Lung (tissue), 11 donors: ENCODE measurements at regions not wholly inside any gene's neighbourhood (a gene's known extent, or its start where the extent isn't known, plus 50 kb on each side); places are given as distances from the start of the nearest gene placed in this dataset.

Experiments used
- ATAC-seq: fragments of 200-7000 bp; cut with Tn5 transposase; one replicate; pipeline ENCODE4 v1.9.1; 2020; ENCODE audit warnings: moderate number of reproducible peaks; ENCODE audit not compliant: insufficient read depth, low FRiP score
- DNase-seq, 3 donors: peaks; one replicate each; pipeline ENCODE4 v3.0.0-alpha.2; 2013 to 2017
- H3K27ac ChIP-seq, 2 donors: one replicate each; pipeline ENCODE4 v1.5.1; 2013; ENCODE audit warnings: mild to moderate bottlenecking in 2 of 2, moderate library complexity in 2 of 2, control low read depth in 1 of 2, inconsistent platforms in 1 of 2, low read depth in 1 of 2, low read length in 1 of 2
- H3K27me3 ChIP-seq, 3 donors: one replicate each; pipeline ENCODE4 v1.5.1; 2013; ENCODE audit warnings: low read length in 2 of 3; ENCODE audit not compliant: control insufficient read depth in 3 of 3, insufficient read depth in 3 of 3
- H3K36me3 ChIP-seq, 4 donors: one replicate each; pipeline ENCODE4 v1.5.1; 2013; ENCODE audit warnings: low read length in 4 of 4, mild to moderate bottlenecking in 1 of 4, moderate library complexity in 1 of 4; ENCODE audit not compliant: control insufficient read depth in 4 of 4, insufficient read depth in 4 of 4
- H3K4me1 ChIP-seq, 5 donors: one replicate each; pipeline ENCODE4 v1.5.1; 2013; ENCODE audit warnings: low read length in 5 of 5, mild to moderate bottlenecking in 2 of 5, moderate library complexity in 1 of 5; ENCODE audit not compliant: control insufficient read depth in 5 of 5, insufficient read depth in 5 of 5
- H3K4me3 ChIP-seq: one replicate; pipeline ENCODE4 v1.5.1; 2013; ENCODE audit warnings: mild to moderate bottlenecking, control low read depth, moderate library complexity
- H3K9ac ChIP-seq, 2 donors: one replicate each; pipeline ENCODE4 v1.5.1; 2013; ENCODE audit warnings: low read length in 2 of 2, control low read depth in 1 of 2; ENCODE audit not compliant: insufficient read depth in 1 of 2
- H3K9me3 ChIP-seq, 4 donors: one replicate each; pipeline ENCODE4 v1.5.1; 2013; ENCODE audit warnings: low read length in 3 of 4, mild to moderate bottlenecking in 1 of 4, moderate library complexity in 1 of 4; ENCODE audit not compliant: control insufficient read depth in 4 of 4, insufficient read depth in 3 of 4
- WGBS, 2 donors: extraction: QIAGEN DNeasy Blood & Tissue Kit; methylation state at CpG; one replicate each; pipeline ENCODE4 v1.1.7; 2013; 5-methylcytosine and 5-hydroxymethylcytosine counted together
- TF ChIP-seq, protein P1 (sequence below): IDR thresholded peaks from 2 replicates; pipeline ENCODE4 v1.5.1; 2012; ENCODE audit warnings: mild to moderate bottlenecking; ENCODE audit errors: control extremely low read depth, extremely low read depth
- donor health status: control.
- donor health status: control.
- donor health status: Bipolar disorder and iron deficiency.
- donor health status: healthy.
- donor health status: DM: yes; HTN: yes; CAD: no.

DNA sequence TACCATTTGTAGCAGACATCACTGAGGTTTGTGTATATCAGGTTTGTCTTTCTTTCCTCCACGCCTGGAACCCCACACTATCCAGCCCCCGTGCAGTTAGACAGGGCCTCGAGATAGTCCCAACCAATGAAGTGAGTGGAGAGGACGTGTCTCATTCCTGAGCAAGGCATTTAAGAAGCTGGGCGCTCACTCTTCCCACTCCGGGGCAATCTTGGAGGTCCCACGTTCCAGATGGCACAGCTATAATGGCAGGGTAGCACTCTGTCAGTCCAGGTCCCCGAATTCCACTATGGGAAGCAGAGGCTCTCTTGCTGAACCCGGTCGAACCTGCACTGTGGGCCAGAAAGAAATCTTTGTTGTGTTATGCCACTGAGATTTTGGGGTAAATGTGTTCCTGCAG, 57.3 kb upstream of the CSF3R start:
- Histone ChIP-seq H3K27me3 (peaks cover 2 to 4% (median 3%) of the 10 kb centered on the region in 3 donors), H3K36me3 (no peaks in the 10 kb centered on the region), H3K27ac (no peak overlapping the region), H3K4me1 (no peaks in the 10 kb centered on the region), H3K9me3 (no peaks in the 10 kb centered on the region), H3K9ac (no peak overlapping the region), H3K4me3 (no peak overlapping the region)
- DNase-seq (peak in 1 of 3 donors; percentile 3), ATAC-seq (no peak)
- 82 to 87% methylated on average over 10 of the region's 10 CpGs for WGBS, 2 donors
- TF ChIP-seq, protein P1, sequence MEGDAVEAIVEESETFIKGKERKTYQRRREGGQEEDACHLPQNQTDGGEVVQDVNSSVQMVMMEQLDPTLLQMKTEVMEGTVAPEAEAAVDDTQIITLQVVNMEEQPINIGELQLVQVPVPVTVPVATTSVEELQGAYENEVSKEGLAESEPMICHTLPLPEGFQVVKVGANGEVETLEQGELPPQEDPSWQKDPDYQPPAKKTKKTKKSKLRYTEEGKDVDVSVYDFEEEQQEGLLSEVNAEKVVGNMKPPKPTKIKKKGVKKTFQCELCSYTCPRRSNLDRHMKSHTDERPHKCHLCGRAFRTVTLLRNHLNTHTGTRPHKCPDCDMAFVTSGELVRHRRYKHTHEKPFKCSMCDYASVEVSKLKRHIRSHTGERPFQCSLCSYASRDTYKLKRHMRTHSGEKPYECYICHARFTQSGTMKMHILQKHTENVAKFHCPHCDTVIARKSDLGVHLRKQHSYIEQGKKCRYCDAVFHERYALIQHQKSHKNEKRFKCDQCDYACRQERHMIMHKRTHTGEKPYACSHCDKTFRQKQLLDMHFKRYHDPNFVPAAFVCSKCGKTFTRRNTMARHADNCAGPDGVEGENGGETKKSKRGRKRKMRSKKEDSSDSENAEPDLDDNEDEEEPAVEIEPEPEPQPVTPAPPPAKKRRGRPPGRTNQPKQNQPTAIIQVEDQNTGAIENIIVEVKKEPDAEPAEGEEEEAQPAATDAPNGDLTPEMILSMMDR = no peak

DNA sequence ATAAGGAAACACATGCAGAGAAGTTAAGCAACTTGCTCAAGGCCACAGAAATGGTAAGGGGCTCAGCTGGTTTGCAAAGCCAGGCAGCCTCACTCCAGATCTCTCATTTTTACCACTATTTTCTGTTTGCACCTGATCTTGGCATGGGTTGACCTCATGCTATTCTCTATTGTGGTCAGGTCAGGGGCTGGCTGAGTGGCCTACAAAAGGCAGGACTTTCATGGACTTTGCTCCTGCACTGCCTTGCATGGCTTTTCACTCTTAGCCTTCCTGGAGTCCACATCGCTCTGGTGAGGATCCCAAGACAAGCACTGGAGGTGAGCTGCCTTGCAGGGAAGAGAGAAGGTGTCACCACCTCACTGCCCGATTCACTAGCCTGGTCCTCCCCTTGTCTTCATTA, 56.8 kb upstream of the CSF3R start:
- no peak overlapping the region for H3K9ac ChIP-seq
- H3K4me3 ChIP-seq = no peak overlapping the region
- no peaks in the 10 kb centered on the region for H3K9me3 ChIP-seq
- H3K4me1 ChIP-seq = no peaks in the 10 kb centered on the region
- TF ChIP-seq, protein P1 = no peak
- no peaks in the 10 kb centered on the region for H3K36me3 ChIP-seq
- H3K27ac ChIP-seq = no peak overlapping the region
- peaks cover 2 to 4% (median 3%) of the 10 kb centered on the region in 3 donors for H3K27me3 ChIP-seq
- ATAC-seq (no peak), DNase-seq (no peak)
- 88 to 93% methylated on average over 2 of the region's 2 CpGs for whole genome bisulfite sequencing, 2 donors

DNA sequence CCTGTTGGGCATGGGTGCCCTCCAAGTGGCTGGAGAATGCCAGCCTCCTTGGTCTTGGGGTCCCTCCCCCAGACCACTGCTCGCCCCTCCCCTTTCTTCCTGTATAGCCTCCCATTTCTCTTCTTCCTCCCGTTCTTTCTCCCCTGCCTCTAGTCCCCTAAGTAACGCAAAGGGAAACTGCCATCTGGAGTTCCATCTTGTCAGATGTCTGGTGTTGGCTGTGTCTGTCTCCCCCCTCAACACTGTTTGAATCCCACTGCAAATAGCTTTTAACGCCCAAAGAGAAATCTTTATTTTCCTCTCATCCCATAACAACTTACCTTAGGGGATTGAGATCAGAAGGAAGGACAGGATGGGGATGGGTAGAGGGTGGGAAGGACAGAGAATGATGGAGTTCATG, 55.3 kb upstream of the CSF3R start:
- WGBS, 2 donors = 60 to 68% methylated on average over 4 of the region's 4 CpGs
- H3K9ac ChIP-seq = no peak overlapping the region
- DNase-seq (peak in 1 of 3 donors; percentile 6), ATAC-seq (no peak)
- H3K4me3 ChIP-seq = no peak overlapping the region
- TF ChIP-seq, protein P1 = no peak
- H3K4me1 ChIP-seq = no peaks in the 10 kb centered on the region
- peaks cover 2 to 8% (median 3%) of the 10 kb centered on the region in 3 donors for H3K27me3 ChIP-seq
- H3K27ac ChIP-seq = no peak overlapping the region
- H3K9me3 ChIP-seq = peaks cover 0 to 4% (median under 1%) of the 10 kb centered on the region in 4 donors
- no peaks in the 10 kb centered on the region for H3K36me3 ChIP-seq

DNA sequence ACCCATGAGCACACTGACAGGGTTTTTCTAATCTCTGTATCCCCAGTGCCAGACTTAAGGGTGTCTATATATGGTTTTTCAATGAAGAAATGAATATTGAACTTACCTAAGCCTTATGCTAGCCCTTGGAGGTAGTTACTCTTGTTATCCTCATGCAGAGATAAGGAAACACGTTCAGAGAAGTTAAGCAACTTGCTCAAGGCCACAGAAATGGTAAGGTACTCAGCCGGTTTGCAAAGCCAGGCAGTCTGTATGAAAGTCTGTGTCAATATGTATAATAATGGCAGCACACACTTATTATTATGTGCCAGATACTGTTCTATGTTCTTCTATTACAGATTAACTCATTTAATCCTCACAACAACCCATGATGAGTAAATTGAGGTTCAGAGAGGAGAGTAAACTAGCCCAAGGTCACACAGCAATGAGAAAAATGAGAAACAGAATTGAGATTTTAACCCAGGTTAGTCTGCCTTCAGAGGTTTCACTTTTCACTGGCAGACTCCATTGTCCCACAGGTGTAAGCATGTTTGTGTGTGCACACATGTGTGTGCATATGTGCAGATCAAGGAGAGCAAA, 54.6 kb upstream of the CSF3R start:
- 47 to 53% methylated on average over 2 of the region's 2 CpGs for WGBS, 2 donors
- no peaks in the 10 kb centered on the region for H3K36me3 ChIP-seq
- H3K9ac ChIP-seq = no peak overlapping the region
- no peak overlapping the region for H3K27ac ChIP-seq
- no peaks in the 10 kb centered on the region for H3K4me1 ChIP-seq
- peaks cover 0 to 6% (median 2%) of the 10 kb centered on the region in 4 donors for H3K9me3 ChIP-seq
- DNase-seq (peak in 1 of 3 donors; percentile 2), ATAC-seq (no peak)
- H3K4me3 ChIP-seq = no peak overlapping the region
- TF ChIP-seq, protein P1 = no peak
- peaks cover 2 to 8% (median 3%) of the 10 kb centered on the region in 3 donors for H3K27me3 ChIP-seq
